SK-N-SH (cell line): ENCODE measurements at regions not wholly inside any gene's neighbourhood (a gene's known extent, or its start where the extent isn't known, plus 50 kb on each side); places are given as distances from the start of the nearest gene placed in this dataset.

Experiments used
- CTCF ChIP-seq: fragments of 200-600 bp; sonication (generic); IDR thresholded peaks from 2 replicates; pipeline ENCODE4 v1.6.1; 2017; ENCODE audit warnings: antibody characterized with exemption, mild to moderate bottlenecking, moderate library complexity
- EZH2phosphoT487 ChIP-seq: fragments of 200-600 bp; sonication (generic); IDR thresholded peaks from 2 replicates; pipeline ENCODE4 v1.6.1; 2017; ENCODE audit warnings: low read depth, mixed run types, mild to moderate bottlenecking, antibody characterized with exemption, moderate library complexity, borderline replicate concordance
- JUND ChIP-seq: IDR thresholded peaks from 2 replicates; pipeline ENCODE4 v1.4.0; 2012
- MAX ChIP-seq: IDR thresholded peaks from 2 replicates; pipeline ENCODE4 v1.4.0; 2012; ENCODE audit warnings: low read depth
- REST ChIP-seq: IDR thresholded peaks from 2 replicates; pipeline ENCODE4 v1.6.1; 2012; ENCODE audit warnings: mild to moderate bottlenecking, low read depth, low read length, moderate library complexity
- TEAD4 ChIP-seq: IDR thresholded peaks from 2 replicates; pipeline ENCODE4 v1.4.0; 2012; ENCODE audit warnings: mild to moderate bottlenecking, borderline replicate concordance; ENCODE audit not compliant: insufficient read depth
- ZBTB33 ChIP-seq: IDR thresholded peaks from 2 replicates; pipeline ENCODE4 v1.4.0; 2012; ENCODE audit warnings: low read depth, borderline replicate concordance

- TF ChIP-seq CTCF (no peak), REST (no peak), JUND (no peak), EZH2phosphoT487 (no peak), ZBTB33 (no peak), MAX (no peak), TEAD4 (no peak)
These were observed 144.5 kb downstream of the MTX2 start for GRCh38 chr2:176413786-176414185.
